B cell (primary cell): ENCODE measurements at regions not wholly inside any gene's neighbourhood (a gene's known extent, or its start where the extent isn't known, plus 50 kb on each side); places are given as distances from the start of the nearest gene placed in this dataset.

Source experiments
- ATAC-seq: fragments of 200-7000 bp; cut with Tn5 transposase; one replicate; pipeline ENCODE4 v1.10.0; 2021; ENCODE audit warnings: low read depth, mild to moderate bottlenecking, moderate number of reproducible peaks, moderate library complexity
- CTCF ChIA-PET: fragments of 350-600 bp; sonication (Branson Sonifier 250); formaldehyde crosslinking; loops from one replicate; lab custom pipeline; 2021; ENCODE audit warnings: antibody characterized with exemption, inconsistent platforms; lab: Charles Lee
- POLR2A ChIA-PET: fragments of 350-600 bp; sonication (Branson Sonifier 250); formaldehyde crosslinking; loops from one replicate; lab custom pipeline; 2021; ENCODE audit warnings: antibody characterized with exemption; lab: Charles Lee
- DNase-seq: peaks from one replicate; pipeline ENCODE4 v3.0.0; 2013
- H2AFZ ChIP-seq: 2 replicates; pipeline ENCODE4 v1.6.1; 2012; ENCODE audit warnings: mild to moderate bottlenecking, low read depth, low read length; ENCODE audit not compliant: insufficient read depth, poor library complexity, severe bottlenecking
- H3K27ac ChIP-seq, 2 donors: 1 replicate in 1 of 2; 2 replicates in 1 of 2; pipeline ENCODE4 v1.5.1; 2012 to 2013; ENCODE audit warnings: low read length in 2 of 2, mild to moderate bottlenecking in 2 of 2, moderate library complexity in 1 of 2
- H3K27me3 ChIP-seq, 4 experiments: fragments of 200-600 bp in 1 of 4; sonication (generic) in 1 of 4; replicated peaks in 1 of 4; 1 replicate in 2 of 4; 2 replicates in 2 of 4; pipeline versions ENCODE4 v1.6.1 to v1.7.0; 2013 to 2016; ENCODE audit warnings: low read length in 3 of 4, mild to moderate bottlenecking in 2 of 4, mixed read lengths in 1 of 4, moderate library complexity in 1 of 4; ENCODE audit not compliant: insufficient read depth in 4 of 4, control insufficient read depth in 3 of 4; ENCODE audit errors: control extremely low read depth in 1 of 4
- H3K36me3 ChIP-seq, 2 experiments: replicated peaks in 1 of 2; 1 replicate in 1 of 2; 2 replicates in 1 of 2; pipeline versions ENCODE4 v1.6.1 to v1.7.1; 2013; ENCODE audit warnings: low read length in 1 of 2; ENCODE audit not compliant: insufficient read depth in 2 of 2, control insufficient read depth in 1 of 2; ENCODE audit errors: control extremely low read depth in 1 of 2, extremely low read depth in 1 of 2
- H3K4me1 ChIP-seq, 2 donors: fragments of 200-600 bp in 1 of 2; sonication (generic) in 1 of 2; 1 replicate in 1 of 2; 2 replicates in 1 of 2; pipeline versions ENCODE4 v1.5.1 to v1.6.1; 2013 to 2017; ENCODE audit warnings: low read length in 2 of 2; ENCODE audit not compliant: control insufficient read depth in 2 of 2, insufficient read depth in 2 of 2
- H3K4me2 ChIP-seq: replicated peaks from 2 replicates; pipeline ENCODE3; 2012; ENCODE audit warnings: mild to moderate bottlenecking, low read depth, low read length; ENCODE audit not compliant: poor library complexity, severe bottlenecking
- H3K4me3 ChIP-seq, 5 experiments: fragments of 200-600 bp in 1 of 5; sonication (generic) in 1 of 5; 1 replicate in 3 of 5; 2 replicates in 2 of 5; pipeline versions ENCODE4 v1.5.1 to v1.7.0; 2011 to 2016; ENCODE audit warnings: low read length in 4 of 5, mild to moderate bottlenecking in 4 of 5, low read depth in 2 of 5, control low read depth in 1 of 5, moderate library complexity in 1 of 5; ENCODE audit not compliant: insufficient read depth in 1 of 5; ENCODE audit errors: control extremely low read depth in 1 of 5, extremely low read depth in 1 of 5
- H3K79me2 ChIP-seq: fragments of 200-600 bp; sonication (generic); one replicate; pipeline ENCODE4 v1.6.0; 2016; ENCODE audit warnings: low read length; ENCODE audit not compliant: control insufficient read depth, insufficient read depth
- H3K9ac ChIP-seq: fragments of 200-600 bp; sonication (generic); 2 replicates; pipeline ENCODE4 v1.6.1; 2017; ENCODE audit warnings: mild to moderate bottlenecking, low read length, moderate library complexity
- H3K9me3 ChIP-seq, 3 donors: one replicate each; pipeline versions ENCODE4 v1.6.1 to v1.7.1; 2013; ENCODE audit warnings: low read length in 2 of 3; ENCODE audit not compliant: control insufficient read depth in 2 of 3, insufficient read depth in 1 of 3; ENCODE audit errors: control extremely low read depth in 1 of 3
- H4K20me1 ChIP-seq: 2 replicates; pipeline ENCODE4 v1.6.0; 2012; ENCODE audit warnings: mild to moderate bottlenecking, low read length; ENCODE audit not compliant: insufficient read depth, control insufficient read depth, poor library complexity, severe bottlenecking
- H3K27ac Mint-ChIP-seq: one replicate; pipeline ENCODE4 v1.8.0; 2021; ENCODE audit warnings: mixed read lengths
- H3K27me3 Mint-ChIP-seq: one replicate; pipeline ENCODE4 v1.8.0; 2021; ENCODE audit warnings: mixed read lengths
- H3K4me1 Mint-ChIP-seq: one replicate; pipeline ENCODE4 v1.8.0; 2021; ENCODE audit warnings: mixed read lengths
- H3K4me3 Mint-ChIP-seq: one replicate; pipeline ENCODE4 v1.8.0; 2021; ENCODE audit warnings: mixed read lengths
- H3K9me3 Mint-ChIP-seq: one replicate; pipeline ENCODE4 v1.8.0; 2022; ENCODE audit warnings: mixed read lengths; ENCODE audit not compliant: insufficient read depth
- EZH2 ChIP-seq: IDR thresholded peaks from 2 replicates; pipeline ENCODE4 v1.6.1; 2012; ENCODE audit warnings: borderline replicate concordance, low read depth, mild to moderate bottlenecking, moderate library complexity, low read length; ENCODE audit not compliant: insufficient read depth, poor library complexity, severe bottlenecking
- WGBS: methylation state at CpG from one replicate; pipeline ENCODE4 v1.1.5; 2013; ENCODE audit warnings: missing lambda C conversion rate; ENCODE audit not compliant: insufficient coverage; 5-methylcytosine and 5-hydroxymethylcytosine counted together
- intact Hi-C: fragments of 100-400 bp; cut with micrococcal nuclease; formaldehyde crosslinking; loops from one replicate; pipeline ENCODE4 v1.10.0; 2022
- TF ChIP-seq, protein P1 (sequence below): fragments of 200-600 bp; IDR thresholded peaks from one replicate; pipeline ENCODE4 v1.8.0; 2022; ENCODE audit warnings: antibody characterized with exemption, mild to moderate bottlenecking

DNA sequence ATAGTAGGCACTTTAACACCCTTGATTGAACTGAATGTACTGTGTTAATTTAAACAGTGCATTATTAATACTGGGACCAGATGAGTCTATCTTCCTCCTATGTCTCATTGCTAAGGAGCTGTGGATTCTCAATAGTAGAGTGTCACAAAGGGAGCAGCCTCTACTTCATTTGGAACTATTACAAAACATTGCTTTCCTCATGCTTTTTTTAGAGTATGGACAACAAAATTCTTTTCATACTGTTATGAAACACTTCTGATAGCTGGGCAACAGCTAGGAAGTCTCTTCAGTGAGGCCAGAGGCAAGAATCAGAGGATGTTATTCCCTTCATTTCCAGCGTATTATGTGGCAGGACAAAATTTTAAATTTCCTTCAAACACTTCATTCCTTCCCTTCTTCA lies 160.8 kb downstream of the FBXO8 start:
- no peak for ATAC-seq

More for the DNA sequence above, 160.8 kb downstream of the FBXO8 start:
- TF ChIP-seq, protein P1, sequence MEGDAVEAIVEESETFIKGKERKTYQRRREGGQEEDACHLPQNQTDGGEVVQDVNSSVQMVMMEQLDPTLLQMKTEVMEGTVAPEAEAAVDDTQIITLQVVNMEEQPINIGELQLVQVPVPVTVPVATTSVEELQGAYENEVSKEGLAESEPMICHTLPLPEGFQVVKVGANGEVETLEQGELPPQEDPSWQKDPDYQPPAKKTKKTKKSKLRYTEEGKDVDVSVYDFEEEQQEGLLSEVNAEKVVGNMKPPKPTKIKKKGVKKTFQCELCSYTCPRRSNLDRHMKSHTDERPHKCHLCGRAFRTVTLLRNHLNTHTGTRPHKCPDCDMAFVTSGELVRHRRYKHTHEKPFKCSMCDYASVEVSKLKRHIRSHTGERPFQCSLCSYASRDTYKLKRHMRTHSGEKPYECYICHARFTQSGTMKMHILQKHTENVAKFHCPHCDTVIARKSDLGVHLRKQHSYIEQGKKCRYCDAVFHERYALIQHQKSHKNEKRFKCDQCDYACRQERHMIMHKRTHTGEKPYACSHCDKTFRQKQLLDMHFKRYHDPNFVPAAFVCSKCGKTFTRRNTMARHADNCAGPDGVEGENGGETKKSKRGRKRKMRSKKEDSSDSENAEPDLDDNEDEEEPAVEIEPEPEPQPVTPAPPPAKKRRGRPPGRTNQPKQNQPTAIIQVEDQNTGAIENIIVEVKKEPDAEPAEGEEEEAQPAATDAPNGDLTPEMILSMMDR, result no peak
- no peak for TF ChIP-seq EZH2
- Histone ChIP-seq H3K27me3 (peaks cover 0 to 12% (median 2%) of the 10 kb centered on the region in 4 experiments), H4K20me1 (no peaks in the 10 kb centered on the region), H3K4me2 (no peak overlapping the region), H3K36me3 (no peaks in the 10 kb centered on the region), H3K9ac (no peak overlapping the region), H2AFZ (no peak overlapping the region), H3K4me1 (no peaks in the 10 kb centered on the region), H3K27ac (no peak overlapping the region), H3K9me3 (no peaks in the 10 kb centered on the region), H3K4me3 (no peak overlapping the region), H3K79me2 (no peaks in the 10 kb centered on the region)
- CTCF ChIA-PET, result interaction anchor here (1.3 to 1.4 kb wide), 2 partner anchors 10 to 12 kb away, joined by 4 to 8 read pairs; no protein-coding TSS in a partner anchor
- no peak for DNase-seq
- POLR2A ChIA-PET, result no interaction called here
- Mint-ChIP-seq H3K9me3 (no peaks in the 10 kb centered on the region), H3K4me3 (no peak overlapping the region), H3K4me1 (peaks cover 5% of the 10 kb centered on the region), H3K27me3 (peaks cover 30% of the 10 kb centered on the region), H3K27ac (no peak overlapping the region)
- intact Hi-C loops, result loop anchor here (10.0 kb wide), 1 partner anchor 808 kb away; no protein-coding TSS in a partner anchor
- no CpG with 5 or more reads among the region's 1 CpG for WGBS
